H1 (cell line): ENCODE measurements at regions not wholly inside any gene's neighbourhood (a gene's known extent, or its start where the extent isn't known, plus 50 kb on each side); places are given as distances from the start of the nearest gene placed in this dataset.

Experiments
- TF ChIP-seq, protein P1 (sequence below): fragments of 300-600 bp; sonication (generic); IDR thresholded peaks from 2 replicates; pipeline ENCODE4 v1.7.1; 2012; ENCODE audit warnings: low read length, moderate library complexity, mild to moderate bottlenecking, inconsistent platforms; ENCODE audit not compliant: insufficient replicate concordance

DNA sequence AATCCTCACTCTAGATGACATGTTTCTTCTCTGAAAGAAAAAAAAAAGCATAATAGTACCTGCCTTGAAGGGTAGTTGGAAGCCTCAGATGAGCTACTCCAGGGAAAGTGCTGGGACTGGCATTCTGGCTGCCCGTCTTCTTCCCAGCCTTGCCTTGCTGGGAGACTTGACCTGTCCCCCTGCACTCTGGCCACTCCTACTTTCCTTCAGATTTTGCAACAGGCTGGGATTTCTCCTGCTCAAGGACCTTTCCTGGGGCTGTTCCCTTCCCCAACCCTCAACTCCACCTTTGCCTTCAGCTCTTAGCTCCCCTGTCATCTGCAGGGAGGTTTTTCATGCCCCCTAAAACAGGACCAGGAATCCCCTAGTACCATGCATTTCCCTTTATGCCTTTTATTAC is 609.9 kb upstream of the CFAP20DC start (continued):
- TF ChIP-seq, protein P1, sequence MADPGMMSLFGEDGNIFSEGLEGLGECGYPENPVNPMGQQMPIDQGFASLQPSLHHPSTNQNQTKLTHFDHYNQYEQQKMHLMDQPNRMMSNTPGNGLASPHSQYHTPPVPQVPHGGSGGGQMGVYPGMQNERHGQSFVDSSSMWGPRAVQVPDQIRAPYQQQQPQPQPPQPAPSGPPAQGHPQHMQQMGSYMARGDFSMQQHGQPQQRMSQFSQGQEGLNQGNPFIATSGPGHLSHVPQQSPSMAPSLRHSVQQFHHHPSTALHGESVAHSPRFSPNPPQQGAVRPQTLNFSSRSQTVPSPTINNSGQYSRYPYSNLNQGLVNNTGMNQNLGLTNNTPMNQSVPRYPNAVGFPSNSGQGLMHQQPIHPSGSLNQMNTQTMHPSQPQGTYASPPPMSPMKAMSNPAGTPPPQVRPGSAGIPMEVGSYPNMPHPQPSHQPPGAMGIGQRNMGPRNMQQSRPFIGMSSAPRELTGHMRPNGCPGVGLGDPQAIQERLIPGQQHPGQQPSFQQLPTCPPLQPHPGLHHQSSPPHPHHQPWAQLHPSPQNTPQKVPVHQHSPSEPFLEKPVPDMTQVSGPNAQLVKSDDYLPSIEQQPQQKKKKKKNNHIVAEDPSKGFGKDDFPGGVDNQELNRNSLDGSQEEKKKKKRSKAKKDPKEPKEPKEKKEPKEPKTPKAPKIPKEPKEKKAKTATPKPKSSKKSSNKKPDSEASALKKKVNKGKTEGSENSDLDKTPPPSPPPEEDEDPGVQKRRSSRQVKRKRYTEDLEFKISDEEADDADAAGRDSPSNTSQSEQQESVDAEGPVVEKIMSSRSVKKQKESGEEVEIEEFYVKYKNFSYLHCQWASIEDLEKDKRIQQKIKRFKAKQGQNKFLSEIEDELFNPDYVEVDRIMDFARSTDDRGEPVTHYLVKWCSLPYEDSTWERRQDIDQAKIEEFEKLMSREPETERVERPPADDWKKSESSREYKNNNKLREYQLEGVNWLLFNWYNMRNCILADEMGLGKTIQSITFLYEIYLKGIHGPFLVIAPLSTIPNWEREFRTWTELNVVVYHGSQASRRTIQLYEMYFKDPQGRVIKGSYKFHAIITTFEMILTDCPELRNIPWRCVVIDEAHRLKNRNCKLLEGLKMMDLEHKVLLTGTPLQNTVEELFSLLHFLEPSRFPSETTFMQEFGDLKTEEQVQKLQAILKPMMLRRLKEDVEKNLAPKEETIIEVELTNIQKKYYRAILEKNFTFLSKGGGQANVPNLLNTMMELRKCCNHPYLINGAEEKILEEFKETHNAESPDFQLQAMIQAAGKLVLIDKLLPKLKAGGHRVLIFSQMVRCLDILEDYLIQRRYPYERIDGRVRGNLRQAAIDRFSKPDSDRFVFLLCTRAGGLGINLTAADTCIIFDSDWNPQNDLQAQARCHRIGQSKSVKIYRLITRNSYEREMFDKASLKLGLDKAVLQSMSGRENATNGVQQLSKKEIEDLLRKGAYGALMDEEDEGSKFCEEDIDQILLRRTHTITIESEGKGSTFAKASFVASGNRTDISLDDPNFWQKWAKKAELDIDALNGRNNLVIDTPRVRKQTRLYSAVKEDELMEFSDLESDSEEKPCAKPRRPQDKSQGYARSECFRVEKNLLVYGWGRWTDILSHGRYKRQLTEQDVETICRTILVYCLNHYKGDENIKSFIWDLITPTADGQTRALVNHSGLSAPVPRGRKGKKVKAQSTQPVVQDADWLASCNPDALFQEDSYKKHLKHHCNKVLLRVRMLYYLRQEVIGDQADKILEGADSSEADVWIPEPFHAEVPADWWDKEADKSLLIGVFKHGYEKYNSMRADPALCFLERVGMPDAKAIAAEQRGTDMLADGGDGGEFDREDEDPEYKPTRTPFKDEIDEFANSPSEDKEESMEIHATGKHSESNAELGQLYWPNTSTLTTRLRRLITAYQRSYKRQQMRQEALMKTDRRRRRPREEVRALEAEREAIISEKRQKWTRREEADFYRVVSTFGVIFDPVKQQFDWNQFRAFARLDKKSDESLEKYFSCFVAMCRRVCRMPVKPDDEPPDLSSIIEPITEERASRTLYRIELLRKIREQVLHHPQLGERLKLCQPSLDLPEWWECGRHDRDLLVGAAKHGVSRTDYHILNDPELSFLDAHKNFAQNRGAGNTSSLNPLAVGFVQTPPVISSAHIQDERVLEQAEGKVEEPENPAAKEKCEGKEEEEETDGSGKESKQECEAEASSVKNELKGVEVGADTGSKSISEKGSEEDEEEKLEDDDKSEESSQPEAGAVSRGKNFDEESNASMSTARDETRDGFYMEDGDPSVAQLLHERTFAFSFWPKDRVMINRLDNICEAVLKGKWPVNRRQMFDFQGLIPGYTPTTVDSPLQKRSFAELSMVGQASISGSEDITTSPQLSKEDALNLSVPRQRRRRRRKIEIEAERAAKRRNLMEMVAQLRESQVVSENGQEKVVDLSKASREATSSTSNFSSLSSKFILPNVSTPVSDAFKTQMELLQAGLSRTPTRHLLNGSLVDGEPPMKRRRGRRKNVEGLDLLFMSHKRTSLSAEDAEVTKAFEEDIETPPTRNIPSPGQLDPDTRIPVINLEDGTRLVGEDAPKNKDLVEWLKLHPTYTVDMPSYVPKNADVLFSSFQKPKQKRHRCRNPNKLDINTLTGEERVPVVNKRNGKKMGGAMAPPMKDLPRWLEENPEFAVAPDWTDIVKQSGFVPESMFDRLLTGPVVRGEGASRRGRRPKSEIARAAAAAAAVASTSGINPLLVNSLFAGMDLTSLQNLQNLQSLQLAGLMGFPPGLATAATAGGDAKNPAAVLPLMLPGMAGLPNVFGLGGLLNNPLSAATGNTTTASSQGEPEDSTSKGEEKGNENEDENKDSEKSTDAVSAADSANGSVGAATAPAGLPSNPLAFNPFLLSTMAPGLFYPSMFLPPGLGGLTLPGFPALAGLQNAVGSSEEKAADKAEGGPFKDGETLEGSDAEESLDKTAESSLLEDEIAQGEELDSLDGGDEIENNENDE: no peak
